ENCODE measurements at regions not wholly inside any gene's neighbourhood (a gene's known extent, or its start where the extent isn't known, plus 50 kb on each side); places are given as distances from the start of the nearest gene placed in this dataset.

DNA sequence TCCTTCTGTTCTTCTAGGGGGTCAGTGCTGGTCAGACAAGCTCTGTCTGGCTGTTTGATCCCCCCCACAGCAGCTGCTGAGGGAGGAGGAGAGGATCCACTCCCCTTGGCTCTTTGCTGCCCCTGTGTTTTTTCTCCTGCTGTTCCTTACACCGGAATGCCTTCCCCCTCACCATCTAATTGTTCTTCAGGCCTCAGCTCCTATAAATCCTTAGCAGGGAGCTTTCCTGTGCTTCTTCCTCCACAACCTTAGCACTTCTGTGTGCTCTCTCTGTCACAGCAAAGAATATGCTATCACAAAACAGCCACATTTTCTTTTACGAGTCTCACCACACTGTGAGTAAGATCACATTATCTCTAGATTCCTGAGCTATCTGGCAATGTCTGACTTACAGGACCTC, 196.6 kb downstream of the OTOR start:
- no peaks in the 10 kb centered on the region for H3K9me3 ChIP-seq (ENCODE audit: control insufficient read depth, insufficient read depth, low read length)

DNA sequence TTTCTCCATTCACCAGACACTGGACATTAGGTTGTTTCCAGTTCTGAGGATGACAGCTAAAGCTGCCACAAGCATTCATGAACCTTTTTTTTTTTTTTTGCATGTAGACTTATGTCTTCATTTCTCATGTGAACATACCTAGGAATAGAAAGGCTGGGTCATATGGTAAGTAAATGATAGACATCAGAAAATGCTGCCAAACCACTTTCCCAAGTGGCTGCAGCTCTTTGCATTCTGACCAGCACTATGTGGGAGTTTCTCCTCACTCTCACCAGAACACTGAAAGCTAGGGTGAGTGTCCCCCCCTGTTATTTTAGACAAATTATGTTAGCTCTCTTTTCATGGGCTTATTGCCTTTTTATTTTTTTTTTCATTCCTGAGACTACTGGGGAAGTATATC, 197.5 kb downstream of the OTOR start:
- Histone ChIP-seq H3K4me1 (ENCODE audit: insufficient read depth, low read length) (peaks cover 19% of the 10 kb centered on the region), H3K9ac (ENCODE audit: low read depth, low read length) (no peak overlapping the region), H3K9me3 (ENCODE audit: control insufficient read depth, insufficient read depth, low read length) (no peaks in the 10 kb centered on the region; the same call in 1 of the 2 replicates), H3K36me3 (ENCODE audit: insufficient read depth, low read length) (no peaks in the 10 kb centered on the region)

More for the DNA sequence above, 196.6 kb downstream of the OTOR start:
- Histone ChIP-seq H3K9ac (ENCODE audit: low read depth, low read length) (no peak overlapping the region), H3K36me3 (ENCODE audit: insufficient read depth, low read length) (no peaks in the 10 kb centered on the region), H3K4me1 (ENCODE audit: insufficient read depth, low read length) (peaks cover 19% of the 10 kb centered on the region)

DNA sequence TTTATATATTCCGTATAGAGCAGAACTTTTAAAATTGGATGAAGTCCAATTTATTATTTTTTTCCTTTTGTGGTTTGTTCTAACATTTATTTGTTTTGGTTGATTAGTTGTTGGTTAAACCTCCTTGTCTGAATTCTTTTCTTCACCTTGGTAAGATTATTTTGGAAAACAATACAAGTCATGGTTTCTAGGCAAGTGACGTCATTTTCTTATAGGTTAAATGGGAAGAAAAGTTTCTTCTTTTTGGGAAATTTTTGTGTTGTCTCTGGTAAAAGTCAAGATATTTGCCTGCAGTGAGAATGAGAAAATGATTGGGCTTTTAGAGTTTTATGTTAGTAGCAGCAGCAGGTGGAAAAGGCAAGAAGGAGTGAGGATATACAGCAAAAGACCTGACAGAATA, 197.9 kb downstream of the OTOR start:
- H3K4me1 ChIP-seq (ENCODE audit: insufficient read depth, low read length), result peaks cover 18% of the 10 kb centered on the region
- H3K9ac ChIP-seq (ENCODE audit: low read depth, low read length), result no peak overlapping the region
- no peaks in the 10 kb centered on the region for H3K36me3 ChIP-seq (ENCODE audit: insufficient read depth, low read length)
- H3K9me3 ChIP-seq (ENCODE audit: control insufficient read depth, insufficient read depth, low read length), result no peaks in the 10 kb centered on the region; the same call in 1 of the 2 replicates

- H3K9ac ChIP-seq (ENCODE audit: low read depth, low read length), result no peak overlapping the region
- H3K36me3 ChIP-seq (ENCODE audit: insufficient read depth, low read length), result no peaks in the 10 kb centered on the region
- no peaks in the 10 kb centered on the region; the same call in 1 of the 2 replicates for H3K9me3 ChIP-seq (ENCODE audit: control insufficient read depth, insufficient read depth, low read length)
- H3K4me1 ChIP-seq (ENCODE audit: insufficient read depth, low read length), result peaks cover 4% of the 10 kb centered on the region
These were observed 199.3 kb downstream of the OTOR start for GRCh38 chr20:16947479-16947878.

- H3K9me3 ChIP-seq (ENCODE audit: control insufficient read depth, insufficient read depth, low read length), result no peaks in the 10 kb centered on the region; the same call in 1 of the 2 replicates
- H3K4me1 ChIP-seq (ENCODE audit: insufficient read depth, low read length), result peaks cover 13% of the 10 kb centered on the region; the same call in 1 of the 2 replicates
- no peak overlapping the region for H3K9ac ChIP-seq (ENCODE audit: low read depth, low read length)
- no peaks in the 10 kb centered on the region for H3K36me3 ChIP-seq (ENCODE audit: insufficient read depth, low read length)
These were observed 203.7 kb downstream of the OTOR start for GRCh38 chr20:16951876-16952275.

DNA sequence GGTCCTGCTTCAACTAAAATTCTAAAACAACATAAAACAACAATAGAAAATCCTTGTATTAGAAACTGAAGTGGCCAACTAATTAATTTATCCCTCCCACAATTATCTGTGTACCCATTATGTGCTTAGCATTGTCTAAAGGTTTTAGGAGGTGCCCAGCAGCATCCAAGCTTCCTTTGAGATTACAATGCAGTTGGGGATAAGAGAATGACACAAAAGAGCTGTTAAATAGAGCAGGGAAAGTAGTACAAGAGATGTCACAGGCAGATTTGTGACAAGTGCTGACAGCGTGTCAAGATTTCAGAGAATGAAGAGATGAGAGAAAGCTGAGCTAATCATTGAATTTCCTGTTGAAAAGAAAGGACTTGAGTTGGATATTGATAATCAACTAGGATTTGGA, 204.8 kb downstream of the OTOR start:
- H3K9me3 ChIP-seq (ENCODE audit: control insufficient read depth, insufficient read depth, low read length), result no peaks in the 10 kb centered on the region; the same call in 1 of the 2 replicates
- H3K36me3 ChIP-seq (ENCODE audit: insufficient read depth, low read length), result no peaks in the 10 kb centered on the region
- peaks cover 13% of the 10 kb centered on the region; the same call in 1 of the 2 replicates for H3K4me1 ChIP-seq (ENCODE audit: insufficient read depth, low read length)
- H3K9ac ChIP-seq (ENCODE audit: low read depth, low read length), result no peak overlapping the region

- Histone ChIP-seq H3K9me3 (ENCODE audit: control insufficient read depth, insufficient read depth, low read length) (no peaks in the 10 kb centered on the region; the same call in 1 of the 2 replicates), H3K9ac (ENCODE audit: low read depth, low read length) (no peak overlapping the region), H3K36me3 (ENCODE audit: insufficient read depth, low read length) (no peaks in the 10 kb centered on the region), H3K4me1 (ENCODE audit: insufficient read depth, low read length) (peaks cover 13% of the 10 kb centered on the region; the same call in 1 of the 2 replicates)
These were observed 205.7 kb downstream of the OTOR start for GRCh38 chr20:16953858-16954257.

DNA sequence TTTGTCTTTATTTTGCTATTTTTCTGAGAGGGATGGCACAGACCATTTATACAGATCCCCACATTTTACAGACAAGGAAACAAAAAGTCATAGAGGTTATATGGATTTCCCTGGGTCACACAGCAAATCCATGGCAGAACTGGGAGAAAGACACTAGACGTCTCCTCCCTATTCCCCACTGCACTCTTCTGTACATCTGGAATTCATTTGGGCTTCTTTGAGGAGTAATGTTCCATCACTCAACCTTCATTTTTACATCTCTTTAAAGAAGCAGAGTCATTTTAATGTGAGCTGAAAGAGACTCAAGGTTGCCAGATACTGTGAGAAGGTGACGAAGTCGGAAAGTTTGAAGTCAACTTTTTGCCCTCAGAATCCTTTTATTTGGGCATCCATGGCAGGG, 207.3 kb downstream of the OTOR start:
- no peaks in the 10 kb centered on the region for H3K36me3 ChIP-seq (ENCODE audit: insufficient read depth, low read length)
- H3K4me1 ChIP-seq (ENCODE audit: insufficient read depth, low read length), result peaks cover 13% of the 10 kb centered on the region; the same call in 1 of the 2 replicates
- H3K9ac ChIP-seq (ENCODE audit: low read depth, low read length), result no peak overlapping the region

GRCh38 chr20:16955971-16956370, 207.8 kb downstream of the OTOR start:
- Histone ChIP-seq H3K9ac (ENCODE audit: low read depth, low read length) (no peak overlapping the region), H3K36me3 (ENCODE audit: insufficient read depth, low read length) (no peaks in the 10 kb centered on the region)

More for the DNA sequence above, 207.3 kb downstream of the OTOR start:
- H3K9me3 ChIP-seq (ENCODE audit: control insufficient read depth, insufficient read depth, low read length), result no peaks in the 10 kb centered on the region; the same call in 1 of the 2 replicates

GRCh38 chr20:16965401-16965800, 217.2 kb downstream of the OTOR start:
- no peak overlapping the region for H3K9ac ChIP-seq (ENCODE audit: low read depth, low read length)
- H3K9me3 ChIP-seq (ENCODE audit: control insufficient read depth, insufficient read depth, low read length), result peaks cover 14% of the 10 kb centered on the region
- H3K4me1 ChIP-seq (ENCODE audit: insufficient read depth, low read length), result no peaks in the 10 kb centered on the region
- no peaks in the 10 kb centered on the region for H3K36me3 ChIP-seq (ENCODE audit: insufficient read depth, low read length)

More at GRCh38 chr20:16955971-16956370, 207.8 kb downstream of the OTOR start:
- Histone ChIP-seq H3K9me3 (ENCODE audit: control insufficient read depth, insufficient read depth, low read length) (peaks cover 5% of the 10 kb centered on the region; the same call in 1 of the 2 replicates), H3K4me1 (ENCODE audit: insufficient read depth, low read length) (peaks cover 13% of the 10 kb centered on the region; the same call in 1 of the 2 replicates)

DNA sequence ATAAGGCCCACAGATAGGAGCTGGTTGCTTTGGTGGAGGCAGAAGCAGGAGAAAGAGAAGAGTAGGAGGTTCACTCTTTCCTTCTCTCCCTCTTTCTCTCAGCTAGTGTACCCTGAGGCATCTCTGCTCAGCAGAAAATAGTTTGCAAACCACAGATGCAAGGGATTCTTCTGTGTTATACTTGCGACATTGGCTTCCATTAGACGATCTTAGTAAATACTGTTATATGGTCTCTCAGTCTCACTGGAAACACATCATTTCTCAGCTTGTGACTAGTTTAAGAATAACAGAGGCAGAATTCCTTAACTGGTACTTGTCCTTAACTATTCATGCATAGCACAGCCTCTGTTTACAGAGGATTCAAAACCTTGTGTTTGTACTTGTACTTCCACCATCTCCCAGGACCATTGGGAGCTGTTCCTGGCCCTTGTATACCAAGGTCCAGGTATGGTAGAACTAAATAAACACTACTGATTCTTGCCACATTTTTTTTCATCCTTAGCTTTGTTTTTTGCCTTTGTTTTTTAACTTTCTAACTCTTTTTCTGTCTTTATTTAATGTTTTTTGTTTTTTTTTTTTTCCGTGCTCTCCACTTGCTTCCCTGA, 218.2 kb downstream of the OTOR start:
- Histone ChIP-seq H3K36me3 (ENCODE audit: insufficient read depth, low read length) (no peaks in the 10 kb centered on the region), H3K4me1 (ENCODE audit: insufficient read depth, low read length) (no peaks in the 10 kb centered on the region), H3K9ac (ENCODE audit: low read depth, low read length) (no peak overlapping the region), H3K9me3 (ENCODE audit: control insufficient read depth, insufficient read depth, low read length) (peaks cover 7% of the 10 kb centered on the region)

GRCh38 chr20:16968099-16968498, 219.9 kb downstream of the OTOR start:
- peaks cover 4% of the 10 kb centered on the region; the same call in 1 of the 2 replicates for H3K9me3 ChIP-seq (ENCODE audit: control insufficient read depth, insufficient read depth, low read length)
- no peaks in the 10 kb centered on the region for H3K4me1 ChIP-seq (ENCODE audit: insufficient read depth, low read length)
- H3K36me3 ChIP-seq (ENCODE audit: insufficient read depth, low read length), result no peaks in the 10 kb centered on the region
- no peak overlapping the region for H3K9ac ChIP-seq (ENCODE audit: low read depth, low read length)

- no peak overlapping the region for H3K9ac ChIP-seq (ENCODE audit: low read depth, low read length)
- H3K36me3 ChIP-seq (ENCODE audit: insufficient read depth, low read length), result no peaks in the 10 kb centered on the region
- H3K9me3 ChIP-seq (ENCODE audit: control insufficient read depth, insufficient read depth, low read length), result no peaks in the 10 kb centered on the region
- no peaks in the 10 kb centered on the region for H3K4me1 ChIP-seq (ENCODE audit: insufficient read depth, low read length)
These were observed 222.6 kb downstream of the OTOR start for GRCh38 chr20:16970776-16971175.

GRCh38 chr20:16974080-16974854, 226.1 kb downstream of the OTOR start:
- Histone ChIP-seq H3K36me3 (ENCODE audit: insufficient read depth, low read length) (no peaks in the 10 kb centered on the region), H3K4me1 (ENCODE audit: insufficient read depth, low read length) (no peaks in the 10 kb centered on the region), H3K9me3 (ENCODE audit: control insufficient read depth, insufficient read depth, low read length) (peaks cover 2% of the 10 kb centered on the region; the same call in 1 of the 2 replicates), H3K9ac (ENCODE audit: low read depth, low read length) (no peak overlapping the region)

- Histone ChIP-seq H3K9me3 (ENCODE audit: control insufficient read depth, insufficient read depth, low read length) (peaks cover 2% of the 10 kb centered on the region; the same call in 1 of the 2 replicates), H3K9ac (ENCODE audit: low read depth, low read length) (no peak overlapping the region), H3K4me1 (ENCODE audit: insufficient read depth, low read length) (no peaks in the 10 kb centered on the region), H3K36me3 (ENCODE audit: insufficient read depth, low read length) (no peaks in the 10 kb centered on the region)
These were observed 226.7 kb downstream of the OTOR start for GRCh38 chr20:16974855-16975162.

Measured in ES-I3 (cell line).